ENCODE measurements at regions not wholly inside any gene's neighbourhood (a gene's known extent, or its start where the extent isn't known, plus 50 kb on each side); places are given as distances from the start of the nearest gene placed in this dataset.

DNA sequence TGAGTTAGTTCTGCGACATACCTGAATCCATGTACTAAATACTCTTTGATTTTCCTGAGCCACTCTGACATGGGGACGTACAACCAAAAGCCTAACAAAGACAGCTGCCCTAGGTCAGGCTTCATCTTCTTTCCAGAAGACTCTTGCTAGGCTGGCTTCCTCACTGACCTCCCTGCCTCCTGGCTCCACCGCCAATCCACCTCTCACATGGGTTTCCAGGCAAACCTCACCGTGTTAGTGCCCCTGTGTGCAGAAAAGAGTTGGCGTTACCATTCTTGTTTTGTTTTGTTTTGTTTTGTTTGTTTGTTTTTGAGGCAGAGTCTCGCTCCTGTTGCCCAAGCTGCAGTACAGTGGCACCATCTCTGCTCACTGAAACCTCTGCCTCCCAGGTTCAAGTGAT lies 135.3 kb downstream of the WSCD1 start:
- Histone ChIP-seq H3K4me2 (ENCODE audit: control insufficient read depth, insufficient read depth) (no peak overlapping the region), H3K4me1 (ENCODE audit: control insufficient read depth, insufficient read depth, low read length) (no peaks in the 10 kb centered on the region), H2AFZ (ENCODE audit: control insufficient read depth, low read depth, low read length) (no peak overlapping the region), H3K4me3 (no peak overlapping the region), H3K9me3 (replicated peaks; ENCODE audit: control insufficient read depth, insufficient read depth, low read length) (no peaks in the 10 kb centered on the region), H3K27ac (ENCODE audit: control insufficient read depth, insufficient read depth) (no peak overlapping the region), H3K36me3 (ENCODE audit: control insufficient read depth in 2 of 2, insufficient read depth in 2 of 2, low read length in 1 of 2) (no peaks in the 10 kb centered on the region), H3K79me2 (ENCODE audit: control insufficient read depth, insufficient read depth, low read length) (no peaks in the 10 kb centered on the region), H3K9ac (ENCODE audit: control insufficient read depth, insufficient read depth, low read length) (no peak overlapping the region), H4K20me1 (ENCODE audit: control insufficient read depth, insufficient read depth) (no peaks in the 10 kb centered on the region), H3K27me3 (replicated peaks in 1 of 2; ENCODE audit: control insufficient read depth in 2 of 2, insufficient read depth in 2 of 2, low read length in 1 of 2) (no peaks in the 10 kb centered on the region)
- ATAC-seq = no peak
- WGBS (ENCODE audit: insufficient coverage, insufficient replicate concordance, low lambda C conversion rate, missing lambda C conversion rate) = 28% methylated on average over 5 of the region's 6 CpGs
- ChIA-PET CTCF (no interaction called here), POLR2A (no interaction called here), RAD21 (ENCODE audit: unreplicated experiment) (no interaction called here), SMC1A (ENCODE audit: uncharacterized antibody, unreplicated experiment) (no interaction called here)
- no peak for DNase-seq (ENCODE audit: low read depth, low spot score)
- no TSS peak for BruUV-seq (replicated peaks)
- in situ Hi-C loops (cut with MboI) = no loop called here
- no peak for FAIRE-seq
- TF ChIP-seq CUX1 (IDR thresholded peaks at IDR 0.05; ENCODE audit: insufficient replicate concordance, low read depth, low read length) (no peak), TBL1XR1 (IDR thresholded peaks at IDR 0.05; ENCODE audit: low read depth, low read length) (no peak), MXI1 (IDR thresholded peaks at IDR 0.05; ENCODE audit: low read depth, low read length) (no peak), SREBF2 (IDR thresholded peaks at IDR 0.05; ENCODE audit: low read length) (no peak), POU2F2 (IDR thresholded peaks at IDR 0.05; ENCODE audit: borderline replicate concordance, low read depth, low read length) (no peak), CREB1 (IDR thresholded peaks at IDR 0.05; ENCODE audit: low read depth) (no peak), POLR2AphosphoS2 (IDR thresholded peaks at IDR 0.05; ENCODE audit: low read depth, low read length) (no peak), MYC (IDR thresholded peaks at IDR 0.05; ENCODE audit: insufficient read depth, insufficient read length, insufficient replicate concordance, low read length, severe bottlenecking) (no peak), PKNOX1 (IDR thresholded peaks at IDR 0.05) (no peak), ZBTB11 (CRISPR knock-in tag; IDR thresholded peaks at IDR 0.05) (no peak), SPI1 (IDR thresholded peaks at IDR 0.05; ENCODE audit: borderline replicate concordance, insufficient read depth, low read depth, low read length) (no peak), CBX5 (IDR thresholded peaks at IDR 0.05; ENCODE audit: low read depth) (no peak), STAT1 (conservative IDR thresholded peaks at IDR 0.05) (no peak), NRF1 (conservative IDR thresholded peaks at IDR 0.05; ENCODE audit: low read depth, low read length) (no peak)
- TF ChIP-seq, protein P1, sequence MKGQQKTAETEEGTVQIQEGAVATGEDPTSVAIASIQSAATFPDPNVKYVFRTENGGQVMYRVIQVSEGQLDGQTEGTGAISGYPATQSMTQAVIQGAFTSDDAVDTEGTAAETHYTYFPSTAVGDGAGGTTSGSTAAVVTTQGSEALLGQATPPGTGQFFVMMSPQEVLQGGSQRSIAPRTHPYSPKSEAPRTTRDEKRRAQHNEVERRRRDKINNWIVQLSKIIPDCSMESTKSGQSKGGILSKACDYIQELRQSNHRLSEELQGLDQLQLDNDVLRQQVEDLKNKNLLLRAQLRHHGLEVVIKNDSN (IDR thresholded peaks at IDR 0.05; ENCODE audit: borderline replicate concordance, extremely low read length, insufficient read depth, low read depth, low read length) = no peak
- intact Hi-C loops (cut with micrococcal nuclease; ENCODE audit: unreplicated experiment) = no loop called here
